Neural progenitor cell (in vitro differentiated cells): ENCODE measurements at regions not wholly inside any gene's neighbourhood (a gene's known extent, or its start where the extent isn't known, plus 50 kb on each side); places are given as distances from the start of the nearest gene placed in this dataset.

Source experiments
- DNase-seq: peaks from one replicate; pipeline ENCODE4 v3.0.0-alpha.2; 2016; ENCODE audit warnings: low spot score
- H2AFZ ChIP-seq: fragments of 200-600 bp; sonication (generic); replicated peaks from 2 replicates; pipeline ENCODE4 v1.6.1; 2016; ENCODE audit warnings: antibody characterized with exemption
- H3F3A ChIP-seq: fragments of 200-600 bp; sonication (generic); 2 replicates; pipeline ENCODE4 v1.6.1; 2016; ENCODE audit warnings: antibody characterized with exemption, low read depth
- H3K27ac ChIP-seq: fragments of 200-600 bp; sonication (generic); 2 replicates; pipeline ENCODE4 v1.5.1; 2016; ENCODE audit warnings: mild to moderate bottlenecking
- H3K27me3 ChIP-seq: fragments of 200-600 bp; sonication (generic); 2 replicates; pipeline ENCODE4 v1.6.1; 2016; ENCODE audit warnings: mild to moderate bottlenecking, moderate library complexity
- H3K36me3 ChIP-seq: fragments of 200-600 bp; sonication (generic); 2 replicates; pipeline ENCODE4 v1.5.1; 2016
- H3K4me1 ChIP-seq: fragments of 200-600 bp; sonication (generic); 2 replicates; pipeline ENCODE4 v1.6.1; 2016; ENCODE audit warnings: mixed run types
- H3K4me2 ChIP-seq: fragments of 200-600 bp; sonication (generic); 2 replicates; pipeline ENCODE4 v1.6.1; 2016
- H3K4me3 ChIP-seq: fragments of 200-600 bp; sonication (generic); 2 replicates; pipeline ENCODE4 v1.5.1; 2016
- H3K79me2 ChIP-seq: fragments of 200-600 bp; sonication (generic); 2 replicates; pipeline ENCODE4 v1.6.1; 2016; ENCODE audit warnings: low read depth
- H3K9ac ChIP-seq: fragments of 200-600 bp; sonication (generic); 2 replicates; pipeline ENCODE4 v1.6.1; 2016
- H3K9me3 ChIP-seq: fragments of 200-600 bp; sonication (generic); 2 replicates; pipeline ENCODE4 v1.5.1; 2016; ENCODE audit warnings: low read depth
- H4K20me1 ChIP-seq: fragments of 200-600 bp; sonication (generic); 2 replicates; pipeline ENCODE4 v1.6.1; 2016; ENCODE audit warnings: low read depth
- H3K27ac Mint-ChIP-seq: 3 replicates; pipeline ENCODE4 v1.8.0; 2021; ENCODE audit warnings: mixed read lengths
- H3K27me3 Mint-ChIP-seq: 2 replicates; pipeline ENCODE4 v1.8.0; 2022; ENCODE audit warnings: low read depth, mild to moderate bottlenecking, inconsistent platforms, moderate library complexity, mixed read lengths; ENCODE audit not compliant: insufficient read depth
- H3K36me3 Mint-ChIP-seq: 3 replicates; pipeline ENCODE4 v1.8.0; 2021; ENCODE audit warnings: mixed read lengths
- H3K4me1 Mint-ChIP-seq: 3 replicates; pipeline ENCODE4 v1.8.0; 2021; ENCODE audit warnings: mixed read lengths
- H3K4me3 Mint-ChIP-seq: 3 replicates; pipeline ENCODE4 v1.8.0; 2021; ENCODE audit warnings: mild to moderate bottlenecking, moderate library complexity, mixed read lengths
- H3K9me3 Mint-ChIP-seq: 3 replicates; pipeline ENCODE4 v1.8.0; 2020; ENCODE audit warnings: mixed read lengths
- CTCF ChIP-seq: fragments of 200-600 bp; sonication (generic); IDR thresholded peaks from 2 replicates; pipeline ENCODE4 v1.5.1; 2017; ENCODE audit warnings: antibody characterized with exemption, mild to moderate bottlenecking
- EZH2 ChIP-seq: fragments of 200-600 bp; sonication (generic); IDR thresholded peaks from 2 replicates; pipeline ENCODE4 v1.6.1; 2017; ENCODE audit warnings: antibody characterized with exemption, mild to moderate bottlenecking, moderate library complexity
- EZH2phosphoT487 ChIP-seq: fragments of 200-600 bp; sonication (generic); IDR thresholded peaks from 2 replicates; pipeline ENCODE4 v1.6.1; 2017; ENCODE audit warnings: antibody characterized with exemption

DNA sequence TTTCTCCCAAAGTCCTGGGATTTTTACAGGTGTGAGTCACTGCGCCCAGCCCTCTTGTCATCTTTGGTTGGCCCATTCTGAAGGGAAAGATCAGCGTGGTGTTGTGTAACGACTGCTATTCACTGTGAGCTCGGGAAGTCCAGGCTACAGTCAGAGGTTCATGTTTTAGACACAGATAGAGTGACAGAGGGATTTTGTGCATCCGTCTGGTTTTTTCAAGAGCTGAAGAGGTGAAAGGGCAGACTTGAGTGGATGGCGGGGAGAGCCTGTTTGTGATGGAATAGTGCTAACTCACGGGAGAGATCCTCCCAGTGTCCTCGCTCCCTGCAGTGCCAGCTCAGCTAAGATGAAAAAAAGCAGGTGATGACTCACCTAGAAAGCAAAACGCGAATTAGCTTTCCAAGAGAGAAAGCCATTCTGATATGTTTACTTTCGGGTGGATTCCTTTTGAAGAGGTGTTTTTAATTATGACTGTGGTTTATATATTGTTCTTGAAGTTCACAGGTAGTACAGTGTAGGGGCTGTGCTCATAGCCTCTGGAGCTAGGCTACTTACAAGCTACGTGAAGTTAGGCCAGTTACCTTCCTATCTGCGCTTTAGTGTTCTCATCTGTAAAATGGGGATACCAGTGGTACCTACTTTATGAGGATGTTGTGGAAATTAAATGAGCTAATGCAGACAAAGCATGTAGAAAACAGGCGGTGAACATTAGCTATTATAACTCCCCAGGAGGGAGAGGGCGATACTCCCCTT lies 67.2 kb downstream of the C11orf91 start:
- peaks cover 3% of the 10 kb centered on the region for H3K4me1 Mint-ChIP-seq

DNA sequence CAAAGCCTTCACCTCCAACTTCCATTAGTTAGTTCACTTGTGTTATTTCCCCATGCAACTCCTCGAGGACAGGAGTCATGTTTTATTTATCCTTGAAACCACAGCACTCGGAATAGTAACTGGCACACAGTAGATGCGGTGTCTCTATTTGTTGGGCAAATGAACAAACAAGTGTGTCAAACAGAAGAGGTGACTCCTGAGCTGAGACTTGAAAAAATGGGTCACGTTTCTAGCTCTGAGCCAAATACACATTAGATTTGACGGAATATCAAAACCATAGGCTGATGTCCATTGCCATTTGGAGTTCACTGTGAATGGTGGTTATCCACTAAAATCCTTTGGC lies 68.9 kb downstream of the C11orf91 start:
- Histone ChIP-seq H3K27ac (no peak overlapping the region), H3K4me2 (no peak overlapping the region), H3K27me3 (no peaks in the 10 kb centered on the region), H3K4me3 (no peak overlapping the region), H3F3A (no peaks in the 10 kb centered on the region), H3K79me2 (no peaks in the 10 kb centered on the region), H3K9me3 (no peaks in the 10 kb centered on the region), H3K9ac (no peak overlapping the region), H3K4me1 (no peaks in the 10 kb centered on the region), H4K20me1 (no peaks in the 10 kb centered on the region), H3K36me3 (no peaks in the 10 kb centered on the region), H2AFZ (no peak overlapping the region)
- DNase-seq = no peak
- TF ChIP-seq EZH2 = no peak
- no peak for TF ChIP-seq EZH2phosphoT487
- TF ChIP-seq CTCF = no peak
- no peak overlapping the region for H3K4me3 Mint-ChIP-seq
- peaks cover 3% of the 10 kb centered on the region for H3K4me1 Mint-ChIP-seq
- H3K27me3 Mint-ChIP-seq = peaks cover 9% of the 10 kb centered on the region
- H3K27ac Mint-ChIP-seq = no peak overlapping the region
- H3K9me3 Mint-ChIP-seq = peaks cover 16% of the 10 kb centered on the region
- H3K36me3 Mint-ChIP-seq = peaks cover 14% of the 10 kb centered on the region

More for the DNA sequence above, 67.2 kb downstream of the C11orf91 start:
- Mint-ChIP-seq H3K36me3 (peaks cover 15% of the 10 kb centered on the region), H3K27ac (no peak overlapping the region), H3K27me3 (peaks cover 9% of the 10 kb centered on the region), H3K4me3 (no peak overlapping the region), H3K9me3 (peaks cover 16% of the 10 kb centered on the region)
- Histone ChIP-seq H2AFZ (no peak overlapping the region), H3F3A (no peaks in the 10 kb centered on the region), H3K36me3 (no peaks in the 10 kb centered on the region), H3K79me2 (no peaks in the 10 kb centered on the region), H3K9me3 (no peaks in the 10 kb centered on the region), H3K4me2 (no peak overlapping the region), H3K9ac (no peak overlapping the region), H3K27me3 (no peaks in the 10 kb centered on the region), H3K4me1 (no peaks in the 10 kb centered on the region), H3K27ac (no peak overlapping the region), H4K20me1 (no peaks in the 10 kb centered on the region), H3K4me3 (no peak overlapping the region)
- no peak for TF ChIP-seq EZH2phosphoT487
- TF ChIP-seq EZH2 = no peak
- no peak for TF ChIP-seq CTCF
- no peak for DNase-seq

DNA sequence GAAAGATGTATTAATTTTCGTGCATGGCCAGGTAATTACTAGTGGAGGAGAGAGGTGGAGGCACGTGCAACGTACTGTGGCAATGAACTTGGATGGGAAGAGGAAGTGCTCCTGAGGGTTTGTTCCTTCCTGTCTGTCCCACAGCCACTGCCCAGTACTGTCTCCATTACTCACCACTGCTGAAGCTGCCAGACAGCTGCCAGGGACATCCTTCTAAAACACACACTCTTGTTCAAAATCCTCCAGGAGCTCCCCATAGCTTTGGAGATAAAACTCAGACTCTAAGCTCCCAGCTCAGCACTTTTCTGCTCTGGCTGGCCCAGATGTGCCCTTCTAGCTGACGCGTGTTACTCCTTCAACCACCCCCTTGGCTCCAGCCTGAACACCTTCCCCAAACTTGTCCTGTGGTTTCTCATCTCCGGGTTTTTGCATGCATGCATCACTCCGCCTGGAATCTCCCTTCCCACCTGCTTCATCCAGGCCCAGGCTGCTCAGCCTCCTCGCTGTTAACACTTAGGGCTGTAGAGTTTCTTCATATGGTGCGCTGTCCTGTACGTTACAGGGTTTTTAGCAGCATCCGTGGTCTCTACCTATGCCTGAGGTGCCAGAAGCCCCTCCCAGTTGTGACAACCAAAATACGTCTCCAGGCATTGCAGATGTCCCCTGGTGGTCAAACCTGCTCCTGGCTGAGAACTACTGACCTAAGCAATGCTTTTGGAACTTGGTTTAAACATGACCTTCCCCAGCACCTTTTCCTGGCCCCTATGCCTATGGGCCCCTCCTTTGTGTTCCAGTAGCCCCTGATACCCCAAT lies 69.5 kb downstream of the C11orf91 start:
- Histone ChIP-seq H3K4me3 (no peak overlapping the region), H3K4me1 (no peaks in the 10 kb centered on the region), H3K27me3 (no peaks in the 10 kb centered on the region), H3K9ac (no peak overlapping the region), H2AFZ (no peak overlapping the region), H4K20me1 (no peaks in the 10 kb centered on the region), H3K9me3 (no peaks in the 10 kb centered on the region), H3F3A (no peaks in the 10 kb centered on the region), H3K36me3 (no peaks in the 10 kb centered on the region), H3K4me2 (no peak overlapping the region), H3K79me2 (no peaks in the 10 kb centered on the region), H3K27ac (no peak overlapping the region)
- peak overlapping the region; percentile 25 for H3K27ac Mint-ChIP-seq
- peaks cover 3% of the 10 kb centered on the region for H3K4me1 Mint-ChIP-seq
- H3K9me3 Mint-ChIP-seq = peaks cover 16% of the 10 kb centered on the region
- H3K4me3 Mint-ChIP-seq = no peak overlapping the region
- no peak for TF ChIP-seq EZH2
- TF ChIP-seq CTCF = no peak
- no peak for TF ChIP-seq EZH2phosphoT487
- peaks cover 9% of the 10 kb centered on the region for H3K27me3 Mint-ChIP-seq
- peaks cover 14% of the 10 kb centered on the region for H3K36me3 Mint-ChIP-seq
- no peak for DNase-seq
